ENCODE measurements at regions not wholly inside any gene's neighbourhood (a gene's known extent, or its start where the extent isn't known, plus 50 kb on each side); places are given as distances from the start of the nearest gene placed in this dataset.

- ATAC-seq (no peak), DNase-seq (no peak)
- intact Hi-C loops (cut with micrococcal nuclease) = no loop called here
Measured at GRCh38 chr10:128473911-128474310, 347.7 kb upstream of the MKI67 start.

GRCh38 chr10:128474571-128474970 is 348.3 kb upstream of the MKI67 start:
- ATAC-seq = no peak
- intact Hi-C loops (cut with micrococcal nuclease) = no loop called here

GRCh38 chr10:128475686-128476367 is 349.6 kb upstream of the MKI67 start:
- DNase-seq (no peak), ATAC-seq (no peak)
- intact Hi-C loops (cut with micrococcal nuclease) = no loop called here

More at GRCh38 chr10:128474571-128474970, 348.3 kb upstream of the MKI67 start:
- DNase-seq = no peak

- DNase-seq = no peak
- intact Hi-C loops (cut with micrococcal nuclease) = no loop called here
- no peak for ATAC-seq
Measured at GRCh38 chr10:128476368-128476725, 350.1 kb upstream of the MKI67 start.

GRCh38 chr10:128476845-128477244 is 350.6 kb upstream of the MKI67 start:
- DNase-seq (no peak), ATAC-seq (no peak)

GRCh38 chr10:128480601-128481000 is 354.4 kb upstream of the MKI67 start:
- DNase-seq = no peak
- intact Hi-C loops (cut with micrococcal nuclease) = no loop called here
- no peak for ATAC-seq

More at GRCh38 chr10:128476845-128477244, 350.6 kb upstream of the MKI67 start:
- intact Hi-C loops (cut with micrococcal nuclease) = no loop called here

- no peak for ATAC-seq
Measured at GRCh38 chr10:128481152-128481840, 355.1 kb upstream of the MKI67 start.

GRCh38 chr10:128482052-128482451 is 355.8 kb upstream of the MKI67 start:
- intact Hi-C loops (cut with micrococcal nuclease) = no loop called here
- DNase-seq (no peak), ATAC-seq (no peak)

More at GRCh38 chr10:128481152-128481840, 355.1 kb upstream of the MKI67 start:
- no peak for DNase-seq
- intact Hi-C loops (cut with micrococcal nuclease) = no loop called here

GRCh38 chr10:128483216-128483615 is 357.0 kb upstream of the MKI67 start:
- intact Hi-C loops (cut with micrococcal nuclease) = no loop called here
- ATAC-seq = no peak
- DNase-seq = no peak

- no peak for ATAC-seq
- no peak for DNase-seq
- intact Hi-C loops (cut with micrococcal nuclease) = no loop called here
Measured at GRCh38 chr10:128484041-128484440, 357.8 kb upstream of the MKI67 start.

- intact Hi-C loops (cut with micrococcal nuclease) = no loop called here
- ATAC-seq (no peak), DNase-seq (no peak)
Measured at GRCh38 chr10:128485701-128486235, 359.5 kb upstream of the MKI67 start.

GRCh38 chr10:128487517-128487916 is 361.3 kb upstream of the MKI67 start:
- no peak for DNase-seq
- ATAC-seq = no peak
- intact Hi-C loops (cut with micrococcal nuclease) = no loop called here

- ATAC-seq (no peak), DNase-seq (no peak)
- intact Hi-C loops (cut with micrococcal nuclease) = no loop called here
Measured at GRCh38 chr10:128489324-128490247, 363.4 kb upstream of the MKI67 start.

GRCh38 chr10:128491686-128492085 is 365.5 kb upstream of the MKI67 start:
- intact Hi-C loops (cut with micrococcal nuclease) = no loop called here
- ATAC-seq (no peak), DNase-seq (no peak)

- intact Hi-C loops (cut with micrococcal nuclease) = no loop called here
- ATAC-seq (no peak), DNase-seq (no peak)
Measured at GRCh38 chr10:128493811-128494210, 367.6 kb upstream of the MKI67 start.

GRCh38 chr10:128494665-128495064 is 368.4 kb upstream of the MKI67 start:
- no peak for ATAC-seq
- DNase-seq = no peak
- intact Hi-C loops (cut with micrococcal nuclease) = no loop called here

- no peak for DNase-seq
- no peak for ATAC-seq
- intact Hi-C loops (cut with micrococcal nuclease) = no loop called here
Measured at GRCh38 chr10:128497660-128498377, 371.6 kb upstream of the MKI67 start.

GRCh38 chr10:128498378-128498730 is 372.1 kb upstream of the MKI67 start:
- ATAC-seq (no peak), DNase-seq (no peak)
- intact Hi-C loops (cut with micrococcal nuclease) = no loop called here

- intact Hi-C loops (cut with micrococcal nuclease) = no loop called here
- ATAC-seq = no peak
- DNase-seq = no peak
Measured at GRCh38 chr10:128498746-128499145, 372.5 kb upstream of the MKI67 start.
